Right lobe of liver (tissue), 4 donors: ENCODE measurements at regions not wholly inside any gene's neighbourhood (a gene's known extent, or its start where the extent isn't known, plus 50 kb on each side); places are given as distances from the start of the nearest gene placed in this dataset.

Source experiments
- POLR2A ChIP-seq: fragments of 450-650 bp; IDR thresholded peaks from one replicate; pipeline ENCODE4 v1.6.1; 2017; ENCODE audit warnings: antibody characterized with exemption, mild to moderate bottlenecking
- TF ChIP-seq, protein P1 (sequence below), 4 donors: fragments of 200-600 bp in 3 of 4; fragments of 450-650 bp in 1 of 4; IDR thresholded peaks; one replicate each; pipeline versions ENCODE4 v1.5.1 to v1.8.0; 2016 to 2022; ENCODE audit warnings: antibody characterized with exemption in 4 of 4, mild to moderate bottlenecking in 2 of 4
- donor health status: DM: no; HTN: no; CAD: no.
- donor health status: DM: no; HTN: no; CAD: no.
- donor health status: DM: no; HTN: yes; CAD: no.

DNA sequence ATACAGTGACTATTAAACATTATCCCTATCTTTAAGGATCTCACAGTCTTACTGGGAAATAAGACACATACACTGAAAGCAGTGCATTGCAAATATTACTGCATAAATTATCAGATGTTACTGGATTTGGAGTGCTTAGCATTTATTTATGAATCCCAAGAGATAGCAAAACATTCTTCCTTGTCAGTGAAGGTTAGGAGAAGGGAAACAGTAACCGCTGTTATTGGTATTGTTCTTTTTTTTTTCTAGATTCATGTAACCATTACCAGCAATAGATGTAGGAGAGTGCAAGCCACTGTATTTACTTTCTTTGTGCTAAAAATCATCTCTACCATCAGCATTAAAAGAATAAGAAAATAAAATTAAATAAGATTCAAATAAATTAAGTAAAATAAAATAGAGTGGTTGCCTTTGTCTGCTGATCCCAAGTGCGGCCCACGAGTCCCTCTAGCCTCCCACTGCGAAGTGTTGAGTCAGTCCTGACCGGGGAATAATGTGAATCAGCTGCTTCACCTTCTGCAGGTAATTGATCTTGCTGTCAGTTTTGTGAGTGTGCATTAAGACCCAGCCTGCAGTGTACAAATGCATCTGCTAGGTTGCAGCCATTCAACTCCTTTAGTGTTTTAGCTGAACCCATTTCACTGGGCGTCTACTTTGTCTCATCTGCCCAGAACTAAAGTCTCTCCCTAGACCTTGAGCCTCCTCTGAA lies 1344.9 kb downstream of the GATA3 start:
- TF ChIP-seq POLR2A, result no peak
- TF ChIP-seq, protein P1, sequence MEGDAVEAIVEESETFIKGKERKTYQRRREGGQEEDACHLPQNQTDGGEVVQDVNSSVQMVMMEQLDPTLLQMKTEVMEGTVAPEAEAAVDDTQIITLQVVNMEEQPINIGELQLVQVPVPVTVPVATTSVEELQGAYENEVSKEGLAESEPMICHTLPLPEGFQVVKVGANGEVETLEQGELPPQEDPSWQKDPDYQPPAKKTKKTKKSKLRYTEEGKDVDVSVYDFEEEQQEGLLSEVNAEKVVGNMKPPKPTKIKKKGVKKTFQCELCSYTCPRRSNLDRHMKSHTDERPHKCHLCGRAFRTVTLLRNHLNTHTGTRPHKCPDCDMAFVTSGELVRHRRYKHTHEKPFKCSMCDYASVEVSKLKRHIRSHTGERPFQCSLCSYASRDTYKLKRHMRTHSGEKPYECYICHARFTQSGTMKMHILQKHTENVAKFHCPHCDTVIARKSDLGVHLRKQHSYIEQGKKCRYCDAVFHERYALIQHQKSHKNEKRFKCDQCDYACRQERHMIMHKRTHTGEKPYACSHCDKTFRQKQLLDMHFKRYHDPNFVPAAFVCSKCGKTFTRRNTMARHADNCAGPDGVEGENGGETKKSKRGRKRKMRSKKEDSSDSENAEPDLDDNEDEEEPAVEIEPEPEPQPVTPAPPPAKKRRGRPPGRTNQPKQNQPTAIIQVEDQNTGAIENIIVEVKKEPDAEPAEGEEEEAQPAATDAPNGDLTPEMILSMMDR (IDR thresholded peaks at IDR 0.05), result no peak
